C4-2B (cell line): ENCODE measurements at regions not wholly inside any gene's neighbourhood (a gene's known extent, or its start where the extent isn't known, plus 50 kb on each side); places are given as distances from the start of the nearest gene placed in this dataset.

ENCODE experiments used
- H3K27ac ChIP-seq: fragments of 450-650 bp; 2 replicates; pipeline ENCODE4 v1.5.1; 2017
- ZFX ChIP-seq: fragments of 450-650 bp; IDR thresholded peaks from 2 replicates; pipeline ENCODE4 v1.6.1; 2017
- TF ChIP-seq, protein P1 (sequence below): fragments of 450-650 bp; conservative IDR thresholded peaks from 2 replicates; pipeline ENCODE4 v1.5.1; 2017; ENCODE audit warnings: mild to moderate bottlenecking

DNA sequence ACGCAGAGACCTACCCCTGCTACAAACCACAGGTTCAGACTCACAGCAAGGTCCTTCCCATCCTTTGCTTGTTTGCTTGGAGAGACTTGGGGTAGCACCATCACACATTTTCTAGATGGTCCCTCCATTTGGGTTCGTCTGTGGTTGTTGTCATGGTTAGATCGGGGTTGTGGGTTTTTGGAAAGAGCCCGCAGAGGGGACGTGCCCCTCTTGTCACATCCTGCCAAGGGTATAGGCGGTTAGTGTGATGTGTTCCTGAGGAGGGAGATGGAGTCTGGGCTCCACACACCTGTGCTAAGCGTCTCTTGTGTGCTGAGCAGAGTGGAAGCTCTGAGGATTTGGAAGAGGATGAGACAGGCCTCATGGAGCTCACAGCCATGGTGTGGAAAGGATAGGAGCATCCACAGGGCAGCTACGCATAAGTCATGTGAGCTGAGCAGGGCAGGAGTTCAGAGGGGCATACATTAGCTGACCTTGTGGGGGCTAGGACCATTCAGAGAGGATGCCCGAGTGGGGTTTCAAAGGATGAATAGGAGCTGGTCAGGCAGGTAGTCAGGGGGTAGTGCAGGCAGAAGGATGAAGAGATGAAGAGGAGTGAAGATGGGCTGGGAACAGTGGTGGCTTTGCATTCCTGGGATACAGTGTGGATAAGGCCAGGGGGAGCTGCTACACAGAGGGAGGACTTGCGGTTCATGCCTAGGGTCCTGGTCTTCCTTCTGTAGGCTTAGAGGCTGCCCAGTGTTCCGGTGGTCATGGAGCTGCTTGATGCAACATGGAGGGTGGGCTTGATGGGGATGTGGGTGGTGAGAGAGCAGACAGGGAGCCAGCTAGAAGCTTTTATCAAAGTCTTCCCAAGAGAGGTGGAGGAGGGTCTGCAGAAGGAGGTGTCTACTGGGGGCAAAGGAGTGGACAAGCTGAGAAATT is 62.9 kb downstream of the ACKR3 start:
- TF ChIP-seq ZFX: no peak
- TF ChIP-seq, protein P1, sequence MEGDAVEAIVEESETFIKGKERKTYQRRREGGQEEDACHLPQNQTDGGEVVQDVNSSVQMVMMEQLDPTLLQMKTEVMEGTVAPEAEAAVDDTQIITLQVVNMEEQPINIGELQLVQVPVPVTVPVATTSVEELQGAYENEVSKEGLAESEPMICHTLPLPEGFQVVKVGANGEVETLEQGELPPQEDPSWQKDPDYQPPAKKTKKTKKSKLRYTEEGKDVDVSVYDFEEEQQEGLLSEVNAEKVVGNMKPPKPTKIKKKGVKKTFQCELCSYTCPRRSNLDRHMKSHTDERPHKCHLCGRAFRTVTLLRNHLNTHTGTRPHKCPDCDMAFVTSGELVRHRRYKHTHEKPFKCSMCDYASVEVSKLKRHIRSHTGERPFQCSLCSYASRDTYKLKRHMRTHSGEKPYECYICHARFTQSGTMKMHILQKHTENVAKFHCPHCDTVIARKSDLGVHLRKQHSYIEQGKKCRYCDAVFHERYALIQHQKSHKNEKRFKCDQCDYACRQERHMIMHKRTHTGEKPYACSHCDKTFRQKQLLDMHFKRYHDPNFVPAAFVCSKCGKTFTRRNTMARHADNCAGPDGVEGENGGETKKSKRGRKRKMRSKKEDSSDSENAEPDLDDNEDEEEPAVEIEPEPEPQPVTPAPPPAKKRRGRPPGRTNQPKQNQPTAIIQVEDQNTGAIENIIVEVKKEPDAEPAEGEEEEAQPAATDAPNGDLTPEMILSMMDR: no peak
- H3K27ac ChIP-seq: no peak overlapping the region

- H3K27ac ChIP-seq: no peak overlapping the region
- TF ChIP-seq ZFX: no peak
- TF ChIP-seq, protein P1: no peak
Measured at GRCh38 chr2:236633219-236633570, 63.6 kb downstream of the ACKR3 start.

- no peak for TF ChIP-seq ZFX
- TF ChIP-seq, protein P1: no peak
- no peak overlapping the region for H3K27ac ChIP-seq
Measured at GRCh38 chr2:236633775-236634560, 64.3 kb downstream of the ACKR3 start.

DNA sequence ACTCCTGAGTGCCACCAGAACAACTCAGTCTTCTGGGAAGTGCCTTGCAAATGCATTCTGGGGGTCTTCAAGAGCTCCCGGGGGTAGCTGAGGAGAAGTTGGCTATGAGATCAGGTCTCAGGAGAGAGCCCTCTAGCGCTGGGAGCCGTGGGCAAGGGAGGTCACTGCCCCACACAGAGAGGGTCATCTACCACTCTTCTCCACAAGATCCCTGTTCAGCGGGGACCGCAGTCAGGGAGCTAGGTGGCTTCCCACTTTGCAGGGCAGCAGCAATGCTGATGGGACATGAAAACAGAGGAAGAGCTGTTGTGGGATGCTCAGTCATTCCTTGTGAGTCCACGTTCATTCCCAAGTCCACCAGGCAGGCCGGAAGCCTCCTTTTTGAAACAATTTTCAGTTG is 66.6 kb downstream of the ACKR3 start:
- no peak overlapping the region for H3K27ac ChIP-seq
- TF ChIP-seq, protein P1: no peak
- TF ChIP-seq ZFX: no peak

DNA sequence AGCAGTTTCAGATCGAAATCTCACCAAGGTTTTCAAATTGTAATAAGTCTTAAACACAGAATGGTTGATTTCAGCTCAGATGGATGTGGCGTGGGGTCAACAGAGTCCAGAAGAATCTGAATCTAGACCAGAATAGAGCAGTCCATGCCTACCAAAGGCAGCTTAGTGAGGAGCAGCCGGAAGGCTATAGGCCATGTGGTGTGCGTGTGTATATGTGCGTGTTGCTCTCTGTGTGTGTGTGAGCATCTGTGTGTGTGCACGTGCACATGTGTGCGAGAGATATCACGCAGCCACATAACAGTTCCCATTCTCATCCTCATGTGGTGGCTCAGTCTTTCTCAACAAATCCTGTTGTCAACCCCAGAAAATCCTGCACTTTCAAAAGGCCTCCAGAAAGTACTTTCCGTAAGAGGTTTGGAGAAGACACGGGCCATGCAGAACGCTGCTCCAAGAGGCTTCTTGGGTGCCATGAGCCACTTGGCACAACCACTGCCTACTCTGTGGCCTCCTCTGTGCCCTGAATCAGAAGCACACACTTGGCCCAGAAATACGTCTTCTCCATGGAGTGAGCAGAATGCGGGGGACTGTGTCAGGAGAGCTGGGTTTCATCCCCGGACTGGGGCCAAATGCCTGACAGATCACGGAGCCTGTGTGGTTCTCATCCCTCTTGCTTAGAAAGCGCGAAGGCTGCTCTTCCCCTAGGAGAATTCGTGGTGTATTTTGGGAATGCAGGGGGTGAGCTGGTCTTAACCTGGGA is 67.3 kb downstream of the ACKR3 start:
- TF ChIP-seq, protein P1: no peak
- no peak for TF ChIP-seq ZFX
- H3K27ac ChIP-seq: no peak overlapping the region

DNA sequence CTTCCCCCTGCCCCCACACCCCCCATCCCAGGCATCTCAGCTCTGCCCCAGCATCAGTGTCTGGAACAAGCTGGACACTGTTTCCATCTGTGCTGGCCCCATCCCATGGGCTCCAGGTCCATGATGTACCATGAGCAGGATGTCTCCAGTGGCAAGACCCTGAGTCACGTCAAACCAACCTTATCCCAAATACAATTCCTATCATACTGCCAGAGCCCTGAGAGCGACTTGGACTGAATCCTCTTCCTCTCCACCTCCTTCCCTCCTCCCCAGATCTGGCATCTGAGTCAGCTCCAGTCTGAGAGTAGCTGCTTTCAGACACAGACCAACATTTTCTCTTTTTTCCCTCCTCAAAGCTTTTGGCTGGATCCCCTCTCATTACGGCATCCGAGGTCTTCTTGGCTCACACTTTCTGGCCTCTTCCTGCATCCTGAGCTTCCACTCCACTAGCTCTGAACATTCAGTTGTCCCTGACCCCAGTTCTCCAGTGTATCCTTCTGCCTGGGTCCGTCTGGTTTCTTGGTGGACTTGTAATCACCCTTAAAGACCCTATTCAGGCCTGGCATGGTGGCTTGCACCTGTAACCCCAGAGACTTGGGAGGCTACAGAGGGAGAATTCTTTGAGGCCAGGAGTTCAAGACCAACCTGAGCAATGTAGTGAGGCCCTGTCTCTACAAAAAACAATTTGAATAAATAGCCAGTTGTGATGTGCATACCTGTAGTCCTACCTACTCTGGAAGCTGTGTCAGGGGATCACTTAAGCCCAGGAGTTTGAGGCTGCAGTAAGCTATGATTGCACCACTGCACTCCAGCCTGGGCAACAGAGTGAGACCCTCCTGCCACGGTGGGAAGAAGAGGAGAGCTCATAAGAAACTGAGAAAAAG is 68.3 kb downstream of the ACKR3 start:
- no peak overlapping the region for H3K27ac ChIP-seq
- TF ChIP-seq, protein P1: no peak
- TF ChIP-seq ZFX: no peak
